Ovary (tissue), 7 donors: ENCODE measurements at regions not wholly inside any gene's neighbourhood (a gene's known extent, or its start where the extent isn't known, plus 50 kb on each side); places are given as distances from the start of the nearest gene placed in this dataset.

Experiments used
- DNase-seq, 5 donors: peaks; one replicate each; pipeline ENCODE4 v3.0.0-alpha.2; 2019 to 2020
- H3K27ac ChIP-seq, 2 donors: fragments of 200-600 bp; one replicate each; pipeline versions ENCODE4 v1.5.1 to v1.8.0; 2019 to 2022
- H3K27me3 ChIP-seq: fragments of 200-600 bp; one replicate; pipeline ENCODE4 v1.8.0; 2022
- H3K36me3 ChIP-seq: fragments of 200-600 bp; sonication (generic); one replicate; pipeline ENCODE4 v1.5.1; 2019
- H3K4me1 ChIP-seq: one replicate; pipeline ENCODE4 v1.8.1; 2013; ENCODE audit warnings: mild to moderate bottlenecking, moderate library complexity; ENCODE audit not compliant: insufficient read depth
- H3K4me3 ChIP-seq: fragments of 200-600 bp; sonication (generic); one replicate; pipeline ENCODE4 v1.5.1; 2017
- H3K9me3 ChIP-seq, 2 donors: fragments of 200-600 bp in 1 of 2; sonication (generic) in 1 of 2; one replicate each; pipeline versions ENCODE4 v1.5.1 to v1.8.1; 2013 to 2019; ENCODE audit warnings: mild to moderate bottlenecking in 1 of 2, moderate library complexity in 1 of 2
- CTCF ChIP-seq, 3 donors: fragments of 450-650 bp in 2 of 3; fragments of 200-600 bp in 1 of 3; IDR thresholded peaks; one replicate each; pipeline versions ENCODE4 v1.5.1 to v1.8.0; 2016 to 2022; ENCODE audit warnings: antibody characterized with exemption in 3 of 3, mild to moderate bottlenecking in 1 of 3
- EP300 ChIP-seq: sonication (generic); formaldehyde crosslinking; IDR thresholded peaks from one replicate; pipeline ENCODE4 v1.6.1; 2017; ENCODE audit warnings: antibody characterized with exemption
- POLR2A ChIP-seq: fragments of 450-650 bp; IDR thresholded peaks from one replicate; pipeline ENCODE4 v1.6.1; 2017; ENCODE audit warnings: antibody characterized with exemption, mild to moderate bottlenecking, moderate library complexity
- WGBS, 3 donors: extraction: QIAGEN DNeasy Blood & Tissue Kit in 1 of 3; methylation state at CpG; one replicate each; pipeline versions ENCODE4 v1.1.5 to v1.1.7; 2013 to 2017; 5-methylcytosine and 5-hydroxymethylcytosine counted together
- intact Hi-C, 4 donors: fragments of 100-400 bp; cut with DNase I; formaldehyde crosslinking; loops; one replicate each; pipeline versions ENCODE4 v1.11.0 to v1.15.1; 2022 to 2023
- donor health status: DM: no; HTN: no; CAD: no; lungs with moderate emphysema.
- donor health status: DM: no; HTN: no; CAD: no.
- donor health status: Bipolar disorder and iron deficiency.
- donor health status: DM: no; HTN: no; CAD: no.
- donor health status: DM: yes; HTN: yes; CAD: no.

DNA sequence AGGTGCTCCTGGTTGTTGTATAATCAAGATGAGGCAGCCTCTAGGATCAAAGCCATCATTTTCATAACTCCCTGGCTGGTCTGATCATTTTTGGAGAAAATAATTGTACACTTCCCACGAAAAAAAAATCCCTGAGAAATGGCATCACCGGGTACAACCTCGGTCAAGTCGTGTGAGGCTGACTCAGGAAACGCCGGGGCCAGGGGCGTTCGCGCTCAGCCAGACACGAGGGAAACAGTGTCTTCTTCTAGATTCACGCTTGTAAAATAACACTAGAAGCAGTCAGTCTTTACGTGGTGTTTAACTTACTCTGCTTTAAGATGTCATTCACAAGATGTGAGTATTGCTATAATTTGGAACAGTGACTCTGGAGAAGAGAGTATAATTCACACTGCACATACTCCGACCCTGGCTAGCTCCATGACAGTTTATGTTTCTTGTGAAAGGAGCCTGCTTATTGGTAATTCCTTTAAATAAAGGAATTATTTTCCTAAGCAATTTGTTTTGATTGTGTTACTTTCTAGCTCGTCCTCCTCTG is 109.0 kb upstream of the SOX1 start:
- no peak for TF ChIP-seq EP300
- TF ChIP-seq CTCF (IDR thresholded peaks at IDR 0.05): no peak
- no peak for TF ChIP-seq POLR2A
- H3K27ac ChIP-seq: no peak overlapping the region
- WGBS, 3 donors: 67 to 79% (median 74%) methylated on average over 14 of the region's 14 CpGs
- no peak for DNase-seq
- H3K36me3 ChIP-seq: no peaks in the 10 kb centered on the region
- H3K4me3 ChIP-seq: no peak overlapping the region
- no peaks in the 10 kb centered on the region for H3K9me3 ChIP-seq
- no peaks in the 10 kb centered on the region for H3K27me3 ChIP-seq
- intact Hi-C loops: no loop called here
- H3K4me1 ChIP-seq: no peaks in the 10 kb centered on the region

- no peak overlapping the region for H3K27ac ChIP-seq
- intact Hi-C loops: no loop called here
- no peaks in the 10 kb centered on the region for H3K4me1 ChIP-seq
- 62 to 75% (median 68%) methylated on average over 11 of the region's 11 CpGs for WGBS, 3 donors
- TF ChIP-seq CTCF (IDR thresholded peaks at IDR 0.05) (no peak), EP300 (no peak), POLR2A (no peak)
- no peak for DNase-seq
- H3K9me3 ChIP-seq: no peaks in the 10 kb centered on the region
- H3K36me3 ChIP-seq: no peaks in the 10 kb centered on the region
- H3K4me3 ChIP-seq: no peak overlapping the region
- H3K27me3 ChIP-seq: no peaks in the 10 kb centered on the region
Observed at GRCh38 chr13:111958612-111959395, 108.1 kb upstream of the SOX1 start.

DNA sequence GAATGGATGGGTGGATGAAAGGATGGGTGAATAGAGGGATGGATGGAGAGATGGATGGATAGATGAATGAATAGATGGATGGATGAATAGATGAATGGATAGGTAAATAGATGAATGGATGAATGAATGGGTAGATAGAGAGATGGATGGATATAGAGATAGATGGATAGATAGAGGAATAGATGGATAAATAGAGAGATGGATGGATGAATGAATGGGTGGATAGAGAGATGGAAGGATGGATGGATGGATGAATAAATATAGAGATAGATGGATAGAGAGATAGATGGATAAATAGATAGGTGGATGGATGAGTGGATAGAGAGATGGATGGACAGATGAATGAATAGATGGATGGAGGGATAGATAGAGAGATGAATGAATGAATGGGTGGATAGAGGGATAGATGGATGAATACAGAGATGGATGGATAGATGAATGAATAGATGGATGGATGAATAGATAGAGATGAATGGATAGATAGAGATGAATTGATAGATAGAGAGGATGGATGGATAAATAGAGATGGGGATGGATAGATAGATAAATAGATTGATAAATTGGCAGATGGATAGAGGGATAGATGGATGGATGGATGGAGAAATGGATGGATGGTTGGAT is 106.7 kb upstream of the SOX1 start:
- DNase-seq: no peak
- Histone ChIP-seq H3K27ac (no peak overlapping the region), H3K4me3 (no peak overlapping the region), H3K9me3 (no peaks in the 10 kb centered on the region), H3K4me1 (no peaks in the 10 kb centered on the region), H3K36me3 (no peaks in the 10 kb centered on the region), H3K27me3 (no peaks in the 10 kb centered on the region)
- intact Hi-C loops: no loop called here
- TF ChIP-seq CTCF (IDR thresholded peaks at IDR 0.05) (no peak), EP300 (no peak), POLR2A (no peak)

- WGBS, 3 donors: 80 to 86% (median 86%) methylated on average over 10 of the region's 10 CpGs
- DNase-seq: no peak
- intact Hi-C loops: no loop called here
Observed at GRCh38 chr13:111961236-111961635, 105.7 kb upstream of the SOX1 start.

More at GRCh38 chr13:111961236-111961635, 105.7 kb upstream of the SOX1 start:
- H3K27ac ChIP-seq: no peak overlapping the region
- H3K4me1 ChIP-seq: no peaks in the 10 kb centered on the region
- H3K4me3 ChIP-seq: no peak overlapping the region
- H3K36me3 ChIP-seq: no peaks in the 10 kb centered on the region
- H3K9me3 ChIP-seq: no peaks in the 10 kb centered on the region
- H3K27me3 ChIP-seq: no peaks in the 10 kb centered on the region
- TF ChIP-seq POLR2A: no peak
- TF ChIP-seq EP300: no peak
- no peak for TF ChIP-seq CTCF (IDR thresholded peaks at IDR 0.05)
